SHP77 treated with DMSO at 0.1 percent for 48 hours (cell line): ENCODE measurements at regions not wholly inside any gene's neighbourhood (a gene's known extent, or its start where the extent isn't known, plus 50 kb on each side); places are given as distances from the start of the nearest gene placed in this dataset.

ENCODE experiments used
- DNase-seq: peaks from one replicate; lab custom pipeline; 2025; lab: John Stamatoyannopoulos, UW

DNA sequence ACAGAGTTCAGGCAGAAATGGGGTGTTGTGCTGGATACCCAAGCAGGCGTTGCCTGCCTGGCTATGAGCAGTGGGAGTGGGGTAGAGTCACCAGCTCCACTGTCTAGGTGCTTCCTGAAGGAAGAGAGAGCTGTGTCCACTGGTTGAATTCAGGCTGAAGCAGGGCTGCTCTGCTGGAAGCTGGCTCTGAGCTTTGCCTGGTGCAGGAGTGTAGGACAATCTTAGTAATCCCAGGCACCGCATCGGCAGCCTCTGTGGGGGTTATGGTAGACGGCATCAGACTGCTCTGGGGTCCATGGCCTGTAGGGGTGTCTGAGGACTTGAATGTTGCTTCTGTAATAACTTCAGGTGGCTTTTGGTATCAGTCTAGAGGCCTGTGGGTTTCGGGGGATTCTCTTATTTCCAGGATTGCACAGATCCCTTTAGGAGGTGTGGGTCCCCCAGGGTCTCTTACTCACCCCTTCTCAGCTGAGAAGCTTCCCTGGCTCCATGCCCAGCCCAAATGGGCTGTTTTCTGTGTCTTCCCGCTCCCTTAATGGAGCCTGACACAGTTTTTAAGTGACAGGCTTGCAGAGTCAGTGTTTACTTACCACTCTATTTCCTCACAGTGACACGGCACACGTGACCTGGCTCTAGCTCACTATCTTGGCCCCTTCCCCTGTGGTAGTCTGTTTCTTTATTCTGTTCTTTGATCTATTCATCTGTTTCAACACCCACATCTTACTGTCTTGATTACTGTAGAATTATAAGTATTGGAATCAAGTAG, 644.3 kb downstream of the CBLN2 start:
- DNase-seq, result peak; percentile 15

DNA sequence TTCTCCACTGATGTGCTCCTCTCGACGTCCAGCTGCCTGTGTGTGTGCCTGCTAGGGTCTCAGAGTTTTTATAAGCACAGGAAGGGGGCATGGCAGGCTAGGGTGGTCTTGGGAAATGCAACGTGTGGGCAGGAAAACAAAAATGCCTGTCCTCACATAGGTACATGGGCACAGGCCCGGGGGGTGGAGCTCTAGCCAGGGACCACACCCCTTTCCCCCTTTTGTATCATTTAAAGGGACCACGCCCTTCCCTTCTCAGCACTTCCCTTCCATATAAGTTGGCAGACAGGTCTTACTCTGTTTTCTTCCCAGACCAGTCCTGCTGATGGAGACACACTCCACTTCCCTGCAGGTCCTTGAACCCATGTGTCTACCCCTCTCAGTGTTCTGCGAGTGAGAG, 645.0 kb downstream of the CBLN2 start:
- no peak for DNase-seq

DNA sequence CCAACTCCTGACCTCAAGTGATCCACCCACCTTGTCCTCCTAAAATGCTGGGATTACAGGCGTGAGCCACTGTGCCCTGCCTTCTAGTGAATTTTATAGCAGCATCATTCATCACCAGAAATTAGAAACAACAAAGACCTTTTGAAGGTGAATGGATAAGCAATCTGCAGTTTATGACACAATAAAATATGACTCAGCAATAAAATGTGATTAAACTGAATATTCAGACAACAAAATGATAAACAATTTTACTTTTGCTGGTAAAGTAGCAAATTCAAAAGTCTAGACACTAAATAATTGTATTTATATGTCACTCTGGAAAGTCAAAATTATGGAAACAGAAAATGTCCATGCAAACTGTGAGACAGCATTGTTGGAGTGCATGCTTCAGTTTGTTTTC, 656.6 kb downstream of the CBLN2 start:
- no peak for DNase-seq

DNA sequence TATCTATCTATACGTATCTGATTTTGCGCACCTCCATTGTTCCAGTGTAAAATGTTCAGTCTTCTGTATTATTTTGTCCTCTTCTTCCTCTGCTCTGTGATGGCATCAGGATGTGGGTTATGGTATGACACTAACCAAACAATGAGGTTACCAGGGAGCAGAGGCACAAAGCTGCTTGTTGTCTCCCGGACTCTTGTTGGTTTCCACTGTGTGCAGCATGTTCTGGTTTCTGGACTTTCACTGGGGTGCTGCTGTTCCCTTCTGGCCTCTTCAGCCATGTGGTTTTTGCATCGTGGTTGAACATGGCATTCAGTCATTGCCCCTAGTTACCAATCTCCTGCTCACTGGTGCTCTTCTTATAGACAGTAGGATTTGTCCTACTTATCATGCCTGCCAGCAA, 665.9 kb downstream of the CBLN2 start:
- DNase-seq, result no peak

DNA sequence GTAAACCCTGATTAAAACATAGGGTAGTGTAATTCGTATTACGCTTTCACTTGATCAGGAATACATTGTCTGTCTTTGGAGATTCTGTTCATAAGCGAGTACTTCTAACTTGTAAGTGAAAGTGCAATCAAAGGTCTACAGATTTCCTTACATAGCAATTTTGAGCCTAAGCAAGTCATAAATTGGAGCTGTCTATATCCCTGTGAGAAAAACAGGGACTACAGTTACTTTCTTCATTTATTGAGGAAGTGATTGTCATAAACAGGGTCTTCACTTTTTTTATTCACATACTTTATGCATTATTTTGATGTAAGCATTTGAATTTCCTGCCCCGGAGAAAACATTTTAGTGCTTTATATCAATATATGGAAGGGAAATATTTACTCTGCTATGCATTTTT, 670.4 kb downstream of the CBLN2 start:
- DNase-seq, result no peak

DNA sequence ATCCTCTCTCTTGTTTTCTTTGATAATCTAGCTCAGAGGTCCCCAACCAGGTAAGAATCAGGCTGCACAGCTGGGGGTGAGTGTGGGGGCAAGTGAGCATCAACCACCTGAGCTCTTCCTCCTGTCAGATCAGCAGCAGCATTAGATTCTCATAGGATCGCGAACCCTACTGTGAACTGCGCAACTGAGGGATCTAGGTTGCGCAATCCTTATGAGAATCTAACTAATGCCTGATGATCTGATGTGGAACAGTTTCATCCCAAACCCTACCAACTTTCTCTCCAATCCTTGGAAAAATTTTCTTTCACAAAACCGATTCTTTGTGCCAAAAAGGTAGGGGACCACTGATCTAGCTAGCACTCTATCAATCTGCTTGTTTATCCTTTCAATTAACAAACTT, 678.3 kb downstream of the CBLN2 start:
- no peak for DNase-seq

DNA sequence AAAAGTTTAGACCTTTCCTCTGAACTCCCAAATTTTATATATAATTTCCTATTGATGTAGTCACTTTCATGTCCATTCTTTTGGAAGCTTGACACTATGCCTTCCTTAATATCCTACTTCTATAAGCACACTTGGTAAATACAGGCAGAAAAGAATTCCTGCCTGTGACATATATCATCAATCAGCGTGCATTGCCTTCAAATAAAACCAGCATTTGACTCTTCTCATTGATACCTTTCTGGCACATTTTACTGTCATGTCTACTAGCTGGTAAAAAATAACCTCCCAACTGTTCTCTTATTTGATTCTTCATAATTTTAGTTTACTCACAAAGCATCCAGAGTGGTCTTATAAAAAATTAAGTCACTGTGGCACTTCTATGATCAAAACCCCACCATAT, 693.5 kb downstream of the CBLN2 start:
- no peak for DNase-seq

DNA sequence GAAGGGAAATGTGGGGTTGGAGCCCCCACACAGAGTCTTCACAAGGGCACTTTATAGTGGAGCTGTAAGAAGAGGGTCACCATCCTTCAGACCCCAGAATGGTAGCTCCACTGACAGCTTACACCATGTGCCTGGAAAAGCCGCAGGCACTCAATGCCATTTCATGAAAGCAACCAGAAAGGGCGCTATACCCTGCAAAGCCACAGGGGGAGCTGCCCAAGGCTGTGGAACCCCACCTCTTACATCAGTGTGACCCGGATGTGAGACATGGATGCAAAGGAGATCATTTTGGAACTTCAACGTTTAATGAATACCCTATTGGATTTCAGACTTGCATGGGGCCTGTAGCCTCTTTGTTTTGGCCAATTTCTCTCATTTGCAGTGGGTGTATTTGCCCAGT, 694.7 kb downstream of the CBLN2 start:
- no peak for DNase-seq

DNA sequence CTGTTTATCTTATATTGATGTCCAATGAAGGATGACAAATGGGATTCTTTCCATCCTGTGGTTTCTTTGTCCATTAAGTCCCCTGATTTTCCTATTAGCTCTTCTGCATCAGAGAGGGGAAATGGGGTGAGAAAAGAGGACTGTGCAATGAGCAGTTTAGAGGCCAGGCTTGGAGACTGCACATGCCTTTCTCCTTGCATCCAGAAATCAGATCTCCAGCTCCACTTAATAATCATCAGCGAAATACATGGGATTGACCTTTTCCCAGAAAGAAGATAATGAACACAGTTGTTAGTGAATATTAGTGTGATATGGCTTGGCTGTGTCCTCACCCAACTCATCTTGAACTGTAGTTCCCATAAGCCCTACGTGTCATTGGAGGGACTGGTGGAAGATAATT, 697.4 kb downstream of the CBLN2 start:
- DNase-seq, result no peak

DNA sequence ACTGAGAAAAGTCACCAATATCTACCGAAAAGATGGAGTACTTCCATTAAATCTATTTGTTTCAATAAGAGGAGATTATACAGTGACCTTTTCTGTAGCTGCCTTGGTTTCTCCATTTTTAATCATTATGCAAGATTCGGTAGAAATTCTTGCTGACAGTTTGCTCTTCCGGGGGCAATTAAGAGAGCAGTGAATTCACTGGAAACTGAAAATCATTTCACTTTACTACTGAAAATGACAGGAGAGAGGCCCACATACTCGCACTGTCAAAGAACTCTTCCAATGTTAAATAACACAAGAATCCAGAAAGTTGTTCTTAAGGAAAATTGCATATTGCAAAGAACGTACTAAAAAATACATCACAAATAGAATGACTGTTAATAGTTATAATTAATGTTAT, 699.3 kb downstream of the CBLN2 start:
- no peak for DNase-seq

DNA sequence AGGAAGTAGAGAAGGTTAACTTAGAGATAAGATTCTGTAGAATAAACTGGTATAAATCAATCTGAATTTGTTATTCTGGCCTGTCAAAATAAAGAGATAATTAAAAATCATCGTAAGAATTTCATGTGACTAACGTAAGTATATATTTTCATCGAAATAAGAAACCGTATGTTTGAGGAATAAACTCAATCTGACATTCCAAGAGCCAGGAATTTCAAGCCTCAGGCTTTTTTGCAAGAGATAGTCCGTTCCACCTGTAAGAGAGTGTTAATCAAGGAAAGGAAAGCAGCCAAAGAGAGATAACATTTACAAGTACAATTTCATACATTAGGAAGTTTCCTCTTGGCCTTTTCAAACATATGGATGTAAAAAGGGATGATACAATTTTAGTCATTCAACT, 701.5 kb downstream of the CBLN2 start:
- DNase-seq, result no peak

DNA sequence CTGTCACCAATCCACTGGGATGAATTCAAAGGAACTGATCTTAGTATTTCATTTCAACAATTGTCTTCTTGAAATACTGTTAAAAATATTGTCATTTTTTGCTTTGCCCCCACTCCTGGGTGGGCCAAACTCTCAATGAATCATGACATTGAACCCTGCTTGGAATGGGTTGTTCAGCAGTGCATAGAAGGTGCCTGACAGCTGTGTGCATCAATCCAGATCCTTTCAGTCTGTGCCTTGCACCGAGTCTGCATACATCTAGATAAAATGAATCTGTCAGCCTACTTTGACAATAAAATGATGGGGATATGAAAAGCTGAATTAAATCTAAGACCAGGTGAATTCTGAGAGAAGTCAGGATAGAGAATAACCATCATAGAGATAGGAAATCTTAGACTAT, 706.6 kb downstream of the CBLN2 start:
- no peak for DNase-seq

DNA sequence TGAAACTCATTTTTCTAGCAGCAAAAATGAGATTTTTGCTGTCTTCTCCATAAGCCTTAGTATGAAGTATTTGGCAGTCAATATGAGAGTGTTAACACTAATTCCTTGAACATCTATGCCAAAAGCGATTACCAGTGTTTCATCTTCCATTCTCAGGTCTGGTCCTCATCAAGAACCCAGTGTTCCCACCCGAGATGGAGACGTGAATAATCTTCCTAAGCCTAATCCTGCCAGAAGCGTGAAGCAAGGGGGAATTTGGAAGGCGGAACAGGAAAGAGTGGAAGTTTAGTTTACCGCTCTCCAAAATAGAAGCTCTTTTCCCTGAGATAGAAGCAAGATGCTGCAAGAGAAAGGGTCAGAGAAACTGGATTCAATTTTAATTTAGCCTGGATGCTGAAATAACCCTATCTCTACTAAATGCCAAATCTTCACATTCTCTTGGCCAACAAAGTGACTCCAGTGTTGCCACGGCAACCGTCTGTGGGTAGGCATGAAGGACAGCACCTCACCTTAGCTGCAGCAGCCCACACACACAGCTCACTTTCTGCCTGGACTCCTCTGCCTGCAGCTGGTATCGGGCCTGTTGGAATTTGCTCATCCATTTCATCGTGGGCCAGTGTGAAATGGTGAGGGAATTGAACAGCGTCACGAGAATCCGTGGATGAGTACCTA, 711.1 kb downstream of the CBLN2 start:
- DNase-seq, result no peak

DNA sequence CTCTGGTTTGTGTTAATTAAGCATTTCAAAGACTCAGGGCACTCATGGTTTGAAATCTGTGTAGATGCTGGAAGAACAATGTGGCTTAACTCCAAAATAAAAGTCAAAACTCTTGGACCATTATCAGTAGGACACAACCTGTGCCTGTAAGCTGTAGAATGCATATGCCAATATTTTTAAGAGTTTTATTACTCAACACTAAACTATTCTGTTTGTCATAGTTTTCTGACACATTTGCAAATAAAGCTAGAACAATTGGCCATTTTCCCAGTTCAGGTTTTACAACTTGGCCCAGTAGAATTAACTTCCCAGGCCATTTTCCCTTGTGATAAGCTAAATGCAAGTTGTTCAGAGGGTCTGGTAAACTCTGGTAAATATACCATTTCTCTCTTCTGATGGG, 713.1 kb downstream of the CBLN2 start:
- DNase-seq, result no peak

DNA sequence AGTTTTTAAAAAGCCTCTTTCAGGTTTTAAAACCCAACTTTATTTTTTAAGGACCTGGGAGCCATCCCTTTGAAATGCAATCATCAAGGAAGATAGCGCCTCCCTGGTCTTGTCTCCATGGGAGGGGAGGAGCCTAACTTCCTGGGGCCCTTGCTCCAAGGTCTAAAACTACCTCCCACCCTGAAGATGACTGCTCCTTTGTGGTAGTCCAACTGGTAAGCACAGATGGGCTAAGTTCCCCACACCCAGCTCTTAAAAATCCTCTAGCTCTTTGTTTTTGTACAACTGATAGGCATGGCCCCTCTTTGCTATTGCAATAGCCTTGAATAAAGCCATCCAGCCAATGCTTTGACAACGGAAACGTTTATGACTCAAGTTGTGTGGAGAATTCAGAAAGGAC, 716.8 kb downstream of the CBLN2 start:
- DNase-seq, result no peak

DNA sequence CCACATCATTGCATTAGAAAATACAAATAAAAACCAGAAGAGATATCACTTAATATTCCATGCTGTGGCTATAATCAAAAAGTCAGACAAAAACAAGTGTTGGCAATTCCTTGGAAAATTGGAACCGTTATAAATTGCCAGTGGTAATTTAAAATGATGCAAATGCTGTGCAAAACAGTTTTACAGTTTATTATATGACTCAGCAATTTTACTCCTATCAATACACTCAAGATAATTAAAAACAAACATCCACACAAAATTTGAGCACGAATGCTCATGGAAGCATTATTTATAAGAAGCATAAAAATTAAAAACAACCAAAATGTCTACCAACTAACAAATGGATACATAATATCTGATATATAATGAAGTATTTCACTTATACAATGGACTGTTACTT, 728.8 kb downstream of the CBLN2 start:
- no peak for DNase-seq

DNA sequence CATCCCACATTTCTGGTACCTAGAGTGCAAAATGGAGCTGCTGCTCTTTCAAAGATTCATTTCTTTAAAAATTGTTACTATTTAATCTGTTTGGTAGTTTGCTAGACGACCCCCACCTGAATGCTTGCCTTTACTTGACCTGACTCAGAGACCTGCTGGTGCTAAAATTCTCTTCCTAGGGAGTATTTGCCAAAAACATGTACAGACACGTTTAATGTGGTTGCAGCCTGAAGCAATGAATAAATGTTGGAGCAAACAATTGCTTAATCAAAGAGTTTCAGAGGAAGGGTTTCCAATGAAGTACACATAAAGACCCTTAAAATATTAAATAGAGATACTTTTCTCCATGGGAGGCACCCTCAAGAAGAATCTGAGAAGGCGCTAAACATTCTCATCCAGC, 734.4 kb downstream of the CBLN2 start:
- DNase-seq, result no peak

DNA sequence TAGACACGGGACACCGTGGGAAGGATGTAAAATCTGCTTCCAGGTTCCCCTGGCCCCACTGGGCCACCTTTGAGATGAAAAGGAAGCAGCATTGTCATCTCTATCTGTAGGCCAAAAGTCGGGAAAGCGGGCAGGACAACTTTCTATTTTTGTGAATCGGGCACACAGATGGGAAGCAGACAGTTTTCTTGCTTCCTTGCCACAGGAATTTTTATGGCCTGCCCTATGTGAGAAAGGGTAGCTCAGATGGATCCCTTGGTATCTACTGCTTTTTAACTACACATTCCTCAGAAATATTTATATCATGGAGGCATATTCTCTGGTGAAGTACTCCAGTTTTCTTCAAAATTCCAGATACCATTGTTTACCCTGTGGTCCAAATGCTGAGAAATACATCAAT, 735.5 kb downstream of the CBLN2 start:
- DNase-seq, result no peak

DNA sequence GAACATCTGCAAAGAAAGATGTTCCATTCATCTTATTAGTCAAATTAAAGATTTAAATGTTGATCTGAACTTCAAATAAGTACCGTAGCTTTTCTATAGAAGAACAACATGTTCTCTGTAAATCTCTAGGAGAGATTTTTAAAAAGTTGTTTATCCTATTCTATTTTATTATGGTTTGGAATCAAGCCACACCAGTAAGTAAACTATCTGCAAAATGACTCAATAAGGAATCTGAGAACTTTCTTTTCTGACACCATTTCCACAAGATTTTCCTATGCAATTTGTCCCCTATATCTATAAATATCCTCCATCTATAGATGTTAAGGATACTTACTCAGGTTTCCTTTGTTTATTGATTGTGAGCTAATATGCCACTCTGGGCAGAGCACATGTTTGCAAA, 736.6 kb downstream of the CBLN2 start:
- DNase-seq, result no peak

DNA sequence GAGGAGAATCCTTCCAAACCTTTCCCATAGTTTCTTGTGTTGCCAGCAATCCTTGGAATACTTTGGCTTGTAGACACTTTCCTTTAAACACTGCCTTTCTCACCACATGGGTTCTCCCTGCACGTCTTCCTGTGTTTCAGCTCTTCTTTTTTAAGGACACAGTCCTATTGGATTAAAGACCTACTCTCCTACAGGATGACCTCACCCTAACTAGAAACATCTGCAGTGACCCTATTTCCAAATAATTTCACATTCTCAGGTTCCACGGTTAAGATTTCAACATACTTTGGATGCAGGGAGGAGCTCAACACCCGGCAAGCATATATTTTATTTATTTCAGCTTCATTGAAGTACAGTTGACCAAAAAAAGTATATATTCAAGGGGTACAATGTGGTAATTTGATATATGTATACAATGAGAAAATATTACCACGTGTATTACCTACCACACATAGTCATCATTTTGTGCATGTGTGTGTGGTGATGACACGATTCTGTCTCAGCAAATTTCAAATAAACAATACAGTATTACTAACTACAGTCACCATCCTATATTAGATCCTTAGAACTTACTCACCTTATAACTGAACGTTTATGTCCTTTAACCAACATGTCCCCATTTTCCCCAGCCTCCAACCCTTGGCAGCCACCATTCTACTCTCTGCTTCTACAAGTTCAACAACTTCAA, 745.0 kb downstream of the CBLN2 start:
- no peak for DNase-seq

DNA sequence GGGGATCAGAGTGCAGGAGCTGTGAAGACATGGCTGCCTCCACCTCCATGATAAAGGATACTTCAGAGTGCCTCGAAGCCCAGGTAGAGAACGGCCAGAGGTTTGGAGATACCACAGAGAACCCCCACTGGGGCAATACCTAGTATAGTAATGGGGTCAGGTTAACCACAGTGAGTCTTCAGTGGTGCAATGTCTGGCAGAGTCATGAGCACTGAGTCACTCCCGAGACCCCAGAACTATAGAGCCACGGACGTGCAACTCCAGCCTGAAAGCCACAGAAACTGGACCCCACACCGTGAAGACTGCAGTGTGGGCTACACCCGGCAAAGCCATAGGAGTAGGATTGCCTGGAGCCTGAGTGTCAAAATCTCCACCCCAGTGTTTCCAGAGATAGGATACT, 746.6 kb downstream of the CBLN2 start:
- no peak for DNase-seq

DNA sequence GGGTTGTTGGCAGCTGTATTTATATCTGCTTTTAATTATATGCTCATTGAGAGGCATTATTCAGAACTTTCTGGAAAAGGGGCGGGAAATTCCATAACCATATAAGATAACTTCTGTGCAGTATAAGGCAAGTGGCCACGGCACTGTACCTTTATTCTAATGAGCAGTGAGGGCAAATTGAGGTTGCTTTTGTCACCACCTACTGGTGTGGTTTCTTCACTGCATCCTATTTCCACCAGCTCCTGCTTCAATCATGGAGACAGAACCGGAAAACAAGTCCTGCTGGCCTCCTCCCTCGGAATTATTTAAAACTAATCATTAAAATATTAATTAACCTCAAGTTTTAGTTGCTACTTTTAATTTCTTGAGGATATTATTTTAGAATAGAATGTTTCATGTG, 759.4 kb downstream of the CBLN2 start:
- no peak for DNase-seq

DNA sequence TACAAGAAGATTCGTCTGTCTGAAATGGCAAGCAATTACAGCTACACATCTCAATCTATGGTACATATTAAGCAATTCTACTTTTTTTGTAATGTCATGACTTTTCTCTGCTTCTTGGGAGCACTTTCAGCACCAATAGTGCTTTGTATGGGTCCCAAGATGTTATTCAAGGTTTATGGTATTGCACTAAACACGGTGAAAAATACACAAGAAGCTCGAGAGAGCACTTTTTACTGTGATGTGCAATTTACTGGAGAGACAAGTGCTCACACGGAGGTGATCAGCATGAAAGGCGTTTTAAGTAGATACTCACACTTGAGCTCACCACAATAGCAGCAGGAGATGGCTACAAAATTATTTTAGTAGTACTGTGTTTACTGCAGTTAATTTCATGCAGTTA, 783.6 kb downstream of the CBLN2 start:
- peak; percentile 9 for DNase-seq
